Endodermal cell (in vitro differentiated cells): ENCODE measurements at regions not wholly inside any gene's neighbourhood (a gene's known extent, or its start where the extent isn't known, plus 50 kb on each side); places are given as distances from the start of the nearest gene placed in this dataset.

Experiments used
- DNase-seq: peaks from one replicate; pipeline ENCODE4 v3.0.0-alpha.2; 2017
- H3K27ac ChIP-seq: 2 replicates; pipeline ENCODE4 v1.5.1; 2013; ENCODE audit warnings: mild to moderate bottlenecking, low read depth, low read length, moderate library complexity
- H3K27me3 ChIP-seq: 2 replicates; pipeline ENCODE4 v1.6.1; 2013; ENCODE audit warnings: mild to moderate bottlenecking, low read length, moderate library complexity; ENCODE audit not compliant: insufficient read depth, control insufficient read depth, poor library complexity, severe bottlenecking
- H3K36me3 ChIP-seq: 2 replicates; pipeline ENCODE4 v1.7.0; 2013; ENCODE audit warnings: mild to moderate bottlenecking, low read length, moderate library complexity; ENCODE audit not compliant: control insufficient read depth, insufficient read depth
- H3K4me1 ChIP-seq: one replicate; pipeline ENCODE4 v1.7.0; 2013; ENCODE audit warnings: low read length; ENCODE audit not compliant: control insufficient read depth, insufficient read depth
- H3K4me3 ChIP-seq: 2 replicates; pipeline ENCODE4 v1.5.1; 2013; ENCODE audit warnings: mild to moderate bottlenecking, low read length, moderate library complexity
- H3K9ac ChIP-seq: 2 replicates; pipeline ENCODE4 v1.6.1; 2013; ENCODE audit warnings: mild to moderate bottlenecking, low read length, moderate library complexity; ENCODE audit not compliant: poor library complexity, severe bottlenecking; ENCODE audit errors: extremely low read depth
- H3K9me3 ChIP-seq: 2 replicates; pipeline ENCODE4 v1.6.1; 2013; ENCODE audit warnings: mild to moderate bottlenecking, low read length, moderate library complexity; ENCODE audit not compliant: control insufficient read depth
- H3K27ac Mint-ChIP-seq: 2 replicates; pipeline ENCODE4 v1.8.0; 2020; ENCODE audit warnings: mixed read lengths
- H3K27me3 Mint-ChIP-seq: 2 replicates; pipeline ENCODE4 v1.8.0; 2021; ENCODE audit warnings: mild to moderate bottlenecking, mixed read lengths; ENCODE audit not compliant: insufficient read depth
- H3K36me3 Mint-ChIP-seq: 2 replicates; pipeline ENCODE4 v1.8.0; 2020; ENCODE audit warnings: low read depth, mixed read lengths
- H3K4me1 Mint-ChIP-seq: 2 replicates; pipeline ENCODE4 v1.8.0; 2020; ENCODE audit warnings: mixed read lengths
- H3K4me3 Mint-ChIP-seq: 2 replicates; pipeline ENCODE4 v1.8.0; 2020; ENCODE audit warnings: mild to moderate bottlenecking, moderate library complexity, mixed read lengths
- H3K9me3 Mint-ChIP-seq: 2 replicates; pipeline ENCODE4 v1.8.0; 2020; ENCODE audit warnings: mild to moderate bottlenecking, mixed read lengths
- CTCF ChIP-seq: fragments of 200-600 bp; sonication (generic); conservative IDR thresholded peaks from 2 replicates; pipeline ENCODE4 v1.5.0; 2021; ENCODE audit warnings: antibody characterized with exemption, mild to moderate bottlenecking
- WGBS, 2 experiments: methylation state at CpG; one replicate each; pipeline versions ENCODE4 v1.1.5 to v1.1.7; 2013; ENCODE audit warnings: missing lambda C conversion rate in 2 of 2, mixed read lengths in 1 of 2; ENCODE audit not compliant: insufficient coverage in 1 of 2, insufficient read length in 1 of 2; 5-methylcytosine and 5-hydroxymethylcytosine counted together

GRCh38 chr3:62965311-62965710 is 90.1 kb upstream of the CADPS start:
- no peak overlapping the region for H3K27ac Mint-ChIP-seq
- DNase-seq = no peak
- H3K36me3 Mint-ChIP-seq = no peaks in the 10 kb centered on the region
- no peak overlapping the region for H3K4me3 ChIP-seq
- no peaks in the 10 kb centered on the region for H3K27me3 ChIP-seq
- H3K4me3 Mint-ChIP-seq = no peak overlapping the region
- TF ChIP-seq CTCF = no peak
- no peak overlapping the region for H3K9ac ChIP-seq
- no peaks in the 10 kb centered on the region for H3K4me1 ChIP-seq
- H3K4me1 Mint-ChIP-seq = peaks cover 30% of the 10 kb centered on the region
- WGBS, 2 experiments = 87 to 100% methylated on average over 1 to 2 of the region's 2 CpGs
- H3K27ac ChIP-seq = no peak overlapping the region
- H3K9me3 ChIP-seq = no peaks in the 10 kb centered on the region
- no peaks in the 10 kb centered on the region for H3K36me3 ChIP-seq
- no peaks in the 10 kb centered on the region for H3K9me3 Mint-ChIP-seq
- H3K27me3 Mint-ChIP-seq = no peaks in the 10 kb centered on the region

DNA sequence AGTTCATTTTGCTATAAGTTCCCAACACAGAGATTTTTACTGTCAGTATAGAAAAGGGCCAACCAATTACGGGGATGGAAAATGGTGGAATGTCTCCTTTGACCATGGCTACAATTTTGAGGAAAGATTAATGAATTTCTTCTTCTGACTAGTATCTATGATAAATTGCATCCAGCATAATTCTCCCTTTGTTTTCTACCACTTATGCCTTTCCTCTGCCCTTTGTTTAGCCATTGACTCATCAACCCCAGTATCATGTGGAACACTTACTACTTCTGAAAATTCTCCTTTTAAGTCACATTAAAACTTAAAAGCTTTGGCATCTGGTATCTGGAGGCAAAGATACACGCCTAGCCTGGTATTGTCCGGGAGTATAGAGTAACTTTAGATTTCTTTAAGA is 92.9 kb upstream of the CADPS start:
- H3K9me3 Mint-ChIP-seq = no peaks in the 10 kb centered on the region
- Histone ChIP-seq H3K27me3 (no peaks in the 10 kb centered on the region), H3K4me3 (no peak overlapping the region), H3K36me3 (no peaks in the 10 kb centered on the region), H3K4me1 (no peaks in the 10 kb centered on the region), H3K9me3 (no peaks in the 10 kb centered on the region), H3K9ac (no peak overlapping the region), H3K27ac (no peak overlapping the region)
- H3K36me3 Mint-ChIP-seq = no peaks in the 10 kb centered on the region
- DNase-seq = no peak
- 85 to 91% methylated on average over 2 to 3 of the region's 3 CpGs for WGBS, 2 experiments
- no peaks in the 10 kb centered on the region for H3K27me3 Mint-ChIP-seq
- TF ChIP-seq CTCF = no peak
- H3K27ac Mint-ChIP-seq = no peak overlapping the region
- no peak overlapping the region for H3K4me3 Mint-ChIP-seq
- H3K4me1 Mint-ChIP-seq = peaks cover 23% of the 10 kb centered on the region

- Mint-ChIP-seq H3K9me3 (no peaks in the 10 kb centered on the region), H3K4me1 (peaks cover 13% of the 10 kb centered on the region), H3K27ac (no peak overlapping the region), H3K27me3 (no peaks in the 10 kb centered on the region), H3K4me3 (no peak overlapping the region), H3K36me3 (no peaks in the 10 kb centered on the region)
- Histone ChIP-seq H3K36me3 (no peaks in the 10 kb centered on the region), H3K27ac (no peak overlapping the region), H3K27me3 (no peaks in the 10 kb centered on the region), H3K4me3 (no peak overlapping the region), H3K9me3 (no peaks in the 10 kb centered on the region), H3K4me1 (peaks cover 4% of the 10 kb centered on the region), H3K9ac (no peak overlapping the region)
- no peak for DNase-seq
- no peak for TF ChIP-seq CTCF
- WGBS, 2 experiments = 96% methylated on average over 4 of the region's 5 CpGs; no CpG with 5 or more reads in 1 of the 2 experiments
These were observed 95.4 kb upstream of the CADPS start for GRCh38 chr3:62970648-62971047.
